ENCODE measurements at regions not wholly inside any gene's neighbourhood (a gene's known extent, or its start where the extent isn't known, plus 50 kb on each side); places are given as distances from the start of the nearest gene placed in this dataset.

DNA sequence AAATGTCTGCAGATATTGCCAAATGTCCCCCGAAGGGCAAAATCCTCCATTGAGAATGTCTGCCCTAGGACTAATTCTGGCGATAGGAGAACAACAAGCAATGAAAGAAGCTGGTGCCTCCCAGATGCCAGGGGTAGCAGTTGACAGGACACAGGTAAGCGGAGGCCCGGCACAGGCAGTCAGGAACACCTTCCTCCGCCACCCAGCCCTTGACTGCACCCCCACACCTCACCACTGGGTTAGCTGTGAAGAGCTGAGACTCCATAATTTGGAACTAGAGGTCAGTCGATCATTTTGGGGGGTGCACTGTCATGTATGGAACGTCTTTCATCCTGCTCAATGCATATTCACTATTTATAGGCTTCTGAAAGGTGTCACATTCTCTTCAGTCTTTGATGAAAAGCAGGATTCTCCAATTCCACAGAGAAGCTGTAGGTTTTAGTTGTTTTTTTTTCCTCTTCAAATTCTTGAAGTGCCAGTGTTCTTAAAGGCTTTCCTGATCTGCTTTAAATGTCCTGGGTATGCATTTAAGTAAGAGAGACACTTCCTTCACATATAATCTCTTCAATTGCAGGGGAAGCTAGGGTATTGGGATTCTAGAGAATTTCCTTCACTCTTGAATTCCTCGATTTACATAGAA is 111.6 kb upstream of the ZFP42 start:
- TF ChIP-seq, protein P1, sequence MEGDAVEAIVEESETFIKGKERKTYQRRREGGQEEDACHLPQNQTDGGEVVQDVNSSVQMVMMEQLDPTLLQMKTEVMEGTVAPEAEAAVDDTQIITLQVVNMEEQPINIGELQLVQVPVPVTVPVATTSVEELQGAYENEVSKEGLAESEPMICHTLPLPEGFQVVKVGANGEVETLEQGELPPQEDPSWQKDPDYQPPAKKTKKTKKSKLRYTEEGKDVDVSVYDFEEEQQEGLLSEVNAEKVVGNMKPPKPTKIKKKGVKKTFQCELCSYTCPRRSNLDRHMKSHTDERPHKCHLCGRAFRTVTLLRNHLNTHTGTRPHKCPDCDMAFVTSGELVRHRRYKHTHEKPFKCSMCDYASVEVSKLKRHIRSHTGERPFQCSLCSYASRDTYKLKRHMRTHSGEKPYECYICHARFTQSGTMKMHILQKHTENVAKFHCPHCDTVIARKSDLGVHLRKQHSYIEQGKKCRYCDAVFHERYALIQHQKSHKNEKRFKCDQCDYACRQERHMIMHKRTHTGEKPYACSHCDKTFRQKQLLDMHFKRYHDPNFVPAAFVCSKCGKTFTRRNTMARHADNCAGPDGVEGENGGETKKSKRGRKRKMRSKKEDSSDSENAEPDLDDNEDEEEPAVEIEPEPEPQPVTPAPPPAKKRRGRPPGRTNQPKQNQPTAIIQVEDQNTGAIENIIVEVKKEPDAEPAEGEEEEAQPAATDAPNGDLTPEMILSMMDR (IDR thresholded peaks at IDR 0.05; ENCODE audit: poor library complexity), result no peak
- TF ChIP-seq EZH2phosphoT487 (IDR thresholded peaks at IDR 0.05; ENCODE audit: low read depth, severe bottlenecking, unreplicated experiment) (no peak), EZH2 (IDR thresholded peaks at IDR 0.05; ENCODE audit: borderline replicate concordance) (no peak)

All from hepatocyte (in vitro differentiated cells).